IMR-90 (cell line): ENCODE measurements at regions not wholly inside any gene's neighbourhood (a gene's known extent, or its start where the extent isn't known, plus 50 kb on each side); places are given as distances from the start of the nearest gene placed in this dataset.

Source experiments
- ATAC-seq: fragments of 200-7000 bp; cut with Tn5 transposase; 2 replicates; pipeline ENCODE4 v1.9.1; 2020; ENCODE audit warnings: low read depth, mild to moderate bottlenecking, moderate library complexity
- BruUV-seq: library from RNA; stranded (reverse); fragments of 400-500 nt; replicated peaks from 2 replicates; lab custom pipeline; 2021; lab: Mats Ljungman, UMichigan
- CTCF ChIA-PET: fragments of 300-600 bp; formaldehyde crosslinking; extraction: SDS; loops from one replicate; lab custom pipeline; 2021; ENCODE audit warnings: antibody characterized with exemption; lab: Yijun Ruan, JAX
- POLR2A ChIA-PET: fragments of 300-600 bp; sonication (Branson Sonifier 250); formaldehyde crosslinking; loops from one replicate; lab custom pipeline; 2022; ENCODE audit warnings: antibody characterized with exemption; ENCODE audit not compliant: unreplicated experiment; lab: Charles Lee
- DNase-seq: peaks from one replicate; pipeline ENCODE4 v3.0.0; 2013
- H2AFZ ChIP-seq: replicated peaks from 2 replicates; pipeline ENCODE3; 2013; ENCODE audit warnings: low read length, mild to moderate bottlenecking; ENCODE audit not compliant: poor library complexity
- H2AK5ac ChIP-seq: 2 replicates; pipeline ENCODE4 v1.6.1; 2013; ENCODE audit warnings: low read depth, low read length, inconsistent platforms
- H2AK9ac ChIP-seq: replicated peaks from 2 replicates; pipeline ENCODE3; 2013; ENCODE audit warnings: mild to moderate bottlenecking, low read depth, low read length, moderate library complexity; ENCODE audit not compliant: poor library complexity
- H2BK120ac ChIP-seq: 2 replicates; pipeline ENCODE4 v1.6.1; 2013; ENCODE audit warnings: low read depth, low read length, inconsistent platforms
- H2BK15ac ChIP-seq: 3 replicates; pipeline ENCODE4 v1.6.1; 2013; ENCODE audit warnings: low read depth, low read length, inconsistent platforms
- H2BK20ac ChIP-seq: 2 replicates; pipeline ENCODE4 v1.6.1; 2013; ENCODE audit warnings: low read depth, mild to moderate bottlenecking, inconsistent platforms, low read length, moderate library complexity
- H2BK5ac ChIP-seq: 2 replicates; pipeline ENCODE4 v1.6.1; 2013; ENCODE audit warnings: mild to moderate bottlenecking, low read depth, low read length, inconsistent platforms; ENCODE audit not compliant: poor library complexity, severe bottlenecking
- H3K14ac ChIP-seq: replicated peaks from 2 replicates; pipeline ENCODE4 v1.6.1; 2013; ENCODE audit warnings: low read depth, low read length, inconsistent platforms
- H3K18ac ChIP-seq: 2 replicates; pipeline ENCODE4 v1.6.1; 2013; ENCODE audit warnings: low read depth, low read length, control low read depth
- H3K23ac ChIP-seq: 2 replicates; pipeline ENCODE4 v1.6.1; 2013; ENCODE audit warnings: low read depth, low read length, inconsistent platforms
- H3K27ac ChIP-seq: 2 replicates; pipeline ENCODE4 v1.5.1; 2013; ENCODE audit warnings: mild to moderate bottlenecking, control low read depth, low read length; ENCODE audit not compliant: insufficient read depth
- H3K27me3 ChIP-seq: 2 replicates; pipeline ENCODE4 v1.6.1; 2013; ENCODE audit warnings: low read length; ENCODE audit not compliant: control insufficient read depth, insufficient read depth
- H3K36me3 ChIP-seq: 2 replicates; pipeline ENCODE4 v1.6.1; 2013; ENCODE audit warnings: low read length, mixed read lengths; ENCODE audit not compliant: control insufficient read depth, insufficient read depth
- H3K4ac ChIP-seq: 2 replicates; pipeline ENCODE4 v1.6.1; 2013; ENCODE audit warnings: low read depth, low read length, inconsistent platforms
- H3K4me1 ChIP-seq: 2 replicates; pipeline ENCODE4 v1.6.1; 2013; ENCODE audit warnings: low read length, mixed read lengths; ENCODE audit not compliant: control insufficient read depth, insufficient read depth
- H3K4me2 ChIP-seq: 2 replicates; pipeline ENCODE4 v1.6.1; 2013; ENCODE audit warnings: low read depth, mild to moderate bottlenecking, control low read depth, low read length, moderate library complexity
- H3K4me3 ChIP-seq: 2 replicates; pipeline ENCODE4 v1.5.1; 2013; ENCODE audit warnings: low read depth, mild to moderate bottlenecking, control low read depth, low read length, moderate library complexity; ENCODE audit not compliant: insufficient read depth
- H3K56ac ChIP-seq: 2 replicates; pipeline ENCODE4 v1.6.1; 2013; ENCODE audit warnings: low read length, inconsistent platforms; ENCODE audit not compliant: insufficient read depth; ENCODE audit errors: extremely low read depth
- H3K79me1 ChIP-seq, 2 experiments: 2 replicates each; pipeline ENCODE4 v1.6.1; 2013; ENCODE audit warnings: low read length in 2 of 2, inconsistent platforms in 1 of 2, low read depth in 1 of 2
- H3K9ac ChIP-seq: 2 replicates; pipeline ENCODE4 v1.6.1; 2013; ENCODE audit warnings: low read depth, low read length, control low read depth
- H3K9me1 ChIP-seq: 2 replicates; pipeline ENCODE4 v1.6.1; 2013; ENCODE audit warnings: low read length, inconsistent platforms; ENCODE audit not compliant: insufficient read depth
- H3K9me3 ChIP-seq: 2 replicates; pipeline ENCODE4 v1.6.1; 2013; ENCODE audit warnings: low read length; ENCODE audit not compliant: control insufficient read depth, insufficient read depth
- H4K20me1 ChIP-seq: 2 replicates; pipeline ENCODE4 v1.6.1; 2013; ENCODE audit warnings: low read length, inconsistent platforms; ENCODE audit not compliant: insufficient read depth
- H4K5ac ChIP-seq: 2 replicates; pipeline ENCODE4 v1.6.1; 2013; ENCODE audit warnings: mild to moderate bottlenecking, low read depth, low read length, control low read depth
- H4K8ac ChIP-seq, 2 experiments: 2 replicates each; pipeline ENCODE4 v1.6.1; 2013; ENCODE audit warnings: low read depth in 2 of 2, low read length in 2 of 2, control low read depth in 1 of 2, inconsistent platforms in 1 of 2
- H4K91ac ChIP-seq: 2 replicates; pipeline ENCODE4 v1.6.1; 2013; ENCODE audit warnings: low read depth, low read length, inconsistent platforms; ENCODE audit not compliant: insufficient read depth
- BHLHE40 ChIP-seq: fragments of 150-350 bp; IDR thresholded peaks from 2 replicates; pipeline ENCODE4 v1.6.1; 2016; ENCODE audit warnings: mild to moderate bottlenecking, low read depth, low read length
- CEBPB ChIP-seq: IDR thresholded peaks from 2 replicates; pipeline ENCODE4 v1.6.1; 2012; ENCODE audit warnings: low read depth, low read length, improper control_type of control experiment
- CHD1 ChIP-seq: IDR thresholded peaks from 2 replicates; pipeline ENCODE4 v1.6.1; 2012; ENCODE audit warnings: low read depth, low read length, improper control_type of control experiment
- ELK1 ChIP-seq: fragments of 150-350 bp; IDR thresholded peaks from 2 replicates; pipeline ENCODE4 v1.6.1; 2016; ENCODE audit warnings: low read depth, mild to moderate bottlenecking, low read length, moderate library complexity, borderline replicate concordance
- FOS ChIP-seq: fragments of 150-350 bp; IDR thresholded peaks from 2 replicates; pipeline ENCODE4 v1.6.1; 2016; ENCODE audit warnings: low read depth, low read length
- MAZ ChIP-seq: IDR thresholded peaks from 2 replicates; pipeline ENCODE4 v1.6.1; 2012; ENCODE audit warnings: low read depth, mild to moderate bottlenecking, low read length, improper control_type of control experiment, moderate library complexity, borderline replicate concordance
- NFE2L2 ChIP-seq: fragments of 150-350 bp; IDR thresholded peaks from 2 replicates; pipeline ENCODE4 v1.6.1; 2016; ENCODE audit warnings: low read depth, mild to moderate bottlenecking, low read length
- POLR2A ChIP-seq: IDR thresholded peaks from 2 replicates; pipeline ENCODE4 v1.6.1; 2012; ENCODE audit warnings: mild to moderate bottlenecking, low read depth, low read length
- RAD21 ChIP-seq: IDR thresholded peaks from 2 replicates; pipeline ENCODE4 v1.6.1; 2012; ENCODE audit warnings: low read length, improper control_type of control experiment
- USF2 ChIP-seq: fragments of 150-350 bp; IDR thresholded peaks from 2 replicates; pipeline ENCODE4 v1.6.1; 2017; ENCODE audit warnings: mild to moderate bottlenecking, antibody characterized with exemption, low read length, low read depth
- WGBS, 2 experiments: methylation state at CpG; one replicate each; pipeline versions ENCODE4 v1.1.5 to v1.1.7; 2013; ENCODE audit warnings: missing lambda C conversion rate in 2 of 2; ENCODE audit not compliant: insufficient read length in 1 of 2; ENCODE audit errors: extremely low coverage in 2 of 2; 5-methylcytosine and 5-hydroxymethylcytosine counted together
- dilution Hi-C: fragments of 300-500 bp; cut with HindIII; formaldehyde crosslinking; loops from one replicate; pipeline ENCODE4 v1.14.3; 2018; ENCODE audit warnings: low sequenced_read_pairs; ENCODE audit not compliant: unreplicated experiment
- in situ Hi-C: fragments of 300-500 bp; cut with MboI; formaldehyde crosslinking; loops from 3 replicates; pipeline ENCODE4 v1.14.3; 2019; ENCODE audit warnings: low sequenced_read_pairs, inconsistent platforms, mixed read lengths
- intact Hi-C: fragments of 100-400 bp; cut with micrococcal nuclease; formaldehyde crosslinking; loops from 2 replicates; pipeline ENCODE4 v1.10.0; 2022

GRCh38 chr4:4749137-4749536 lies 110.3 kb upstream of the MSX1 start:
- Histone ChIP-seq H3K9ac (no peak overlapping the region), H3K27ac (no peak overlapping the region), H3K56ac (no peak overlapping the region), H2BK5ac (no peak overlapping the region), H3K36me3 (no peaks in the 10 kb centered on the region), H3K27me3 (peaks cover 15% of the 10 kb centered on the region), H3K4me1 (no peaks in the 10 kb centered on the region), H3K9me1 (no peaks in the 10 kb centered on the region), H2BK120ac (no peak overlapping the region), H2AFZ (no peak overlapping the region), H3K14ac (no peak overlapping the region), H3K18ac (no peak overlapping the region), H4K5ac (no peak overlapping the region), H2BK20ac (no peak overlapping the region), H2AK5ac (no peak overlapping the region), H4K20me1 (no peaks in the 10 kb centered on the region), H4K91ac (no peak overlapping the region), H3K9me3 (peaks cover 6% of the 10 kb centered on the region), H3K23ac (no peak overlapping the region), H4K8ac (no peak overlapping the region), H3K79me1 (no peaks in the 10 kb centered on the region), H2BK15ac (no peak overlapping the region), H3K4me3 (no peak overlapping the region), H3K4me2 (no peak overlapping the region), H3K4ac (no peak overlapping the region), H2AK9ac (no peak overlapping the region)
- in situ Hi-C loops (no loop called here), intact Hi-C loops (no loop called here), dilution Hi-C loops (no loop called here)
- no TSS peak for BruUV-seq
- DNase-seq: no peak
- no peak for TF ChIP-seq ELK1
- no peak for TF ChIP-seq POLR2A
- TF ChIP-seq FOS: no peak
- TF ChIP-seq RAD21: no peak
- no peak for TF ChIP-seq BHLHE40
- no peak for TF ChIP-seq MAZ
- TF ChIP-seq NFE2L2: no peak
- TF ChIP-seq CEBPB: no peak
- TF ChIP-seq CHD1: no peak
- TF ChIP-seq USF2: no peak
- POLR2A ChIA-PET: no interaction called here
- no peak for ATAC-seq
- no CpG with 5 or more reads among the region's 5 CpGs for WGBS, 2 experiments
- CTCF ChIA-PET: no interaction called here
